ENCODE measurements at regions not wholly inside any gene's neighbourhood (a gene's known extent, or its start where the extent isn't known, plus 50 kb on each side); places are given as distances from the start of the nearest gene placed in this dataset.

DNA sequence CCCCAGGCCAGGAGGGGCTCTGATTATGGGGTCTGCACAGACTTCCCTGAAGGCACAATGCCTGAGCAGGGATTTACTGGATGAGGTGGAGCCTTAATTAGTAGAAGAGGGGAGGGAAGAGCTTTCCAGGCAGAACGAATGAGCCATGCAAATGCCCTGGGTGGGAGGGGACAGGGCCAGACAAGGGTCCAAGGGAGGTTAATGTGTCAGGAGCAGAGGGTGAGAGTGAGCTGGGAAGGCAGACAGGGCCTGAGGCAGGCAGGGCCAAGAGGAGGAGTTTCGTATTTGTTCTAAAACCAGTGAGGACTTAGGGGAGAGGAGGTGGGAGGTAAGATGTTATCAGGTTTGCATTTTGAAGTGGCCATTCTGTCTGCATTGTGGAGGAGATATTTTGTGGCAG is 65.3 kb downstream of the NPY start:
- Histone ChIP-seq H3K9ac (no peak overlapping the region), H3K27ac (no peak overlapping the region)

DNA sequence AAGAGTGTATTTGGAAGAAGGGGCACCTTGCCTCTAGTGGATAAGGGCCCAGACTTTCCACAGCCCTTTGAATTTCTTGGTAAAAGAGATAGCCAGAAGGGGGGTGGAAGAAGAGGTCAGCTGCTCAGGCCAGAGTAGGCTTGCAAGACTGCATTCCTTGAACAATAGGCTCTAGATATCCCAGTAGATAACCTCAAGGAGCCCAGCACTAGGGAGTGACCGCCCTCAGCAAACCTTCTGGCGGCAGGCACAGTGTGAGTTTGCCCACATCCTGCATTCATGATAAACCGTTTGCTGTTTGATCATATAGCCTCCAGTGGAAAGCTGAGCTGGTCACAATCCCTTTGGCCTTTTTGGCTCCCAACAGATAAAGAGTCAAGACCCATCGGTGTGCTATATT is 70.5 kb downstream of the NPY start:
- Histone ChIP-seq H3K4me3 (IDR thresholded peaks at IDR 0.05; ENCODE audit: insufficient read depth, low read depth, low read length) (no peak overlapping the region), H4K20me1 (ENCODE audit: insufficient read depth) (no peaks in the 10 kb centered on the region), H3K36me3 (ENCODE audit: insufficient read depth) (no peaks in the 10 kb centered on the region), H3K9ac (no peak overlapping the region), H3K27ac (no peak overlapping the region), H3K4me2 (no peak overlapping the region), H3K27me3 (ENCODE audit: insufficient read depth, low read depth) (no peaks in the 10 kb centered on the region), H2AFZ (ENCODE audit: low read depth) (no peak overlapping the region), H3K79me2 (ENCODE audit: insufficient read depth, low read depth) (no peaks in the 10 kb centered on the region), H3K4me1 (ENCODE audit: low read depth, poor library complexity, severe bottlenecking) (no peaks in the 10 kb centered on the region)
- TF ChIP-seq CTCF (conservative IDR thresholded peaks at IDR 0.05; ENCODE audit: low read depth, low read length), result no peak

More for the DNA sequence above, 65.3 kb downstream of the NPY start:
- no peak overlapping the region for H3K4me3 ChIP-seq (IDR thresholded peaks at IDR 0.05; ENCODE audit: insufficient read depth, low read depth, low read length)
- H3K79me2 ChIP-seq (ENCODE audit: insufficient read depth, low read depth), result no peaks in the 10 kb centered on the region
- no peaks in the 10 kb centered on the region for H3K4me1 ChIP-seq (ENCODE audit: low read depth, poor library complexity, severe bottlenecking)
- no peaks in the 10 kb centered on the region for H3K27me3 ChIP-seq (ENCODE audit: insufficient read depth, low read depth)
- no peak overlapping the region for H2AFZ ChIP-seq (ENCODE audit: low read depth)
- no peaks in the 10 kb centered on the region for H4K20me1 ChIP-seq (ENCODE audit: insufficient read depth)
- no peaks in the 10 kb centered on the region for H3K36me3 ChIP-seq (ENCODE audit: insufficient read depth)
- TF ChIP-seq CTCF (conservative IDR thresholded peaks at IDR 0.05; ENCODE audit: low read depth, low read length), result no peak
- H3K4me2 ChIP-seq, result no peak overlapping the region

- H4K20me1 ChIP-seq (ENCODE audit: insufficient read depth), result no peaks in the 10 kb centered on the region
- no peak overlapping the region for H2AFZ ChIP-seq (ENCODE audit: low read depth)
- no peak overlapping the region for H3K9ac ChIP-seq
- no peak for TF ChIP-seq CTCF (conservative IDR thresholded peaks at IDR 0.05; ENCODE audit: low read depth, low read length)
- H3K79me2 ChIP-seq (ENCODE audit: insufficient read depth, low read depth), result no peaks in the 10 kb centered on the region
- no peak overlapping the region for H3K27ac ChIP-seq
- H3K27me3 ChIP-seq (ENCODE audit: insufficient read depth, low read depth), result no peaks in the 10 kb centered on the region
- H3K36me3 ChIP-seq (ENCODE audit: insufficient read depth), result no peaks in the 10 kb centered on the region
- no peak overlapping the region for H3K4me3 ChIP-seq (IDR thresholded peaks at IDR 0.05; ENCODE audit: insufficient read depth, low read depth, low read length)
- H3K4me2 ChIP-seq, result no peak overlapping the region
- H3K4me1 ChIP-seq (ENCODE audit: low read depth, poor library complexity, severe bottlenecking), result no peaks in the 10 kb centered on the region
These were observed 72.9 kb downstream of the NPY start for GRCh38 chr7:24356718-24357386.

- H3K4me1 ChIP-seq (ENCODE audit: low read depth, poor library complexity, severe bottlenecking), result no peaks in the 10 kb centered on the region
- H3K27me3 ChIP-seq (ENCODE audit: insufficient read depth, low read depth), result no peaks in the 10 kb centered on the region
- H3K9ac ChIP-seq, result no peak overlapping the region
- no peak for TF ChIP-seq CTCF (conservative IDR thresholded peaks at IDR 0.05; ENCODE audit: low read depth, low read length)
- H3K79me2 ChIP-seq (ENCODE audit: insufficient read depth, low read depth), result no peaks in the 10 kb centered on the region
- no peaks in the 10 kb centered on the region for H3K36me3 ChIP-seq (ENCODE audit: insufficient read depth)
- no peak overlapping the region for H3K27ac ChIP-seq
- no peak overlapping the region for H3K4me3 ChIP-seq (IDR thresholded peaks at IDR 0.05; ENCODE audit: insufficient read depth, low read depth, low read length)
- H3K4me2 ChIP-seq, result no peak overlapping the region
- H2AFZ ChIP-seq (ENCODE audit: low read depth), result no peak overlapping the region
- H4K20me1 ChIP-seq (ENCODE audit: insufficient read depth), result no peaks in the 10 kb centered on the region
These were observed 77.0 kb downstream of the NPY start for GRCh38 chr7:24361001-24361400.

All from KMS-11 (cell line).